ENCODE measurements at regions not wholly inside any gene's neighbourhood (a gene's known extent, or its start where the extent isn't known, plus 50 kb on each side); places are given as distances from the start of the nearest gene placed in this dataset.

- CTCF ChIA-PET: no interaction called here
- ATAC-seq (ENCODE audit: low read depth) (no peak), DNase-seq (no peak)
- WGBS, 2 experiments (ENCODE audit: extremely low coverage in 2 of 2, insufficient read length in 1 of 2): 100% methylated on average over 1 of the region's 7 CpGs; no CpG with 5 or more reads in 1 of the 2 experiments
- H3K9me3 ChIP-seq (ENCODE audit: control insufficient read depth, insufficient read depth, low read length): peaks cover 8% of the 10 kb centered on the region
- H3K36me3 ChIP-seq (ENCODE audit: control insufficient read depth, insufficient read depth, low read length): no peaks in the 10 kb centered on the region
- H3K4me1 ChIP-seq (ENCODE audit: control insufficient read depth, insufficient read depth, low read length): no peaks in the 10 kb centered on the region
- no peak overlapping the region for H3K18ac ChIP-seq (ENCODE audit: low read depth, low read length)
- H2BK5ac ChIP-seq (ENCODE audit: low read depth, low read length, poor library complexity, severe bottlenecking): no peak overlapping the region
- no peak overlapping the region for H3K4me3 ChIP-seq (ENCODE audit: insufficient read depth, low read depth, low read length)
- in situ Hi-C loops (cut with MboI; ENCODE audit: low sequenced_read_pairs) (no loop called here), intact Hi-C loops (cut with micrococcal nuclease) (no loop called here), dilution Hi-C loops (cut with HindIII; ENCODE audit: low sequenced_read_pairs, unreplicated experiment) (no loop called here)
- no peak overlapping the region for H3K23ac ChIP-seq (ENCODE audit: low read depth, low read length)
- no peak overlapping the region for H3K56ac ChIP-seq (ENCODE audit: extremely low read depth, insufficient read depth, low read length)
- no peaks in the 10 kb centered on the region for H4K20me1 ChIP-seq (ENCODE audit: insufficient read depth, low read length)
- no peaks in the 10 kb centered on the region for H3K79me1 ChIP-seq (ENCODE audit: low read depth in 1 of 2, low read length in 2 of 2)
- no peak overlapping the region for H3K4ac ChIP-seq (ENCODE audit: low read depth, low read length)
- TF ChIP-seq MXI1 (IDR thresholded peaks at IDR 0.05; ENCODE audit: borderline replicate concordance, low read depth, low read length) (no peak), CTCF (conservative IDR thresholded peaks at IDR 0.05; ENCODE audit: low read depth, low read length) (no peak), RCOR1 (IDR thresholded peaks at IDR 0.05; ENCODE audit: insufficient replicate concordance, low read length) (no peak), NFE2L2 (IDR thresholded peaks at IDR 0.05; ENCODE audit: low read depth, low read length) (no peak), MAZ (IDR thresholded peaks at IDR 0.05; ENCODE audit: borderline replicate concordance, low read depth, low read length) (no peak), FOS (IDR thresholded peaks at IDR 0.05; ENCODE audit: low read depth, low read length) (no peak), CEBPB (IDR thresholded peaks at IDR 0.05; ENCODE audit: low read depth, low read length) (no peak), MAFK (IDR thresholded peaks at IDR 0.05; ENCODE audit: low read depth, low read length) (no peak), POLR2A (IDR thresholded peaks at IDR 0.05; ENCODE audit: low read depth, low read length) (no peak), RAD21 (IDR thresholded peaks at IDR 0.05; ENCODE audit: low read length) (no peak), CHD1 (IDR thresholded peaks at IDR 0.05; ENCODE audit: low read depth, low read length) (no peak), BHLHE40 (IDR thresholded peaks at IDR 0.05; ENCODE audit: low read depth, low read length) (no peak), SMC3 (IDR thresholded peaks at IDR 0.05; ENCODE audit: low read depth, low read length) (no peak), RFX5 (IDR thresholded peaks at IDR 0.05; ENCODE audit: low read depth, low read length) (no peak)
- TF ChIP-seq, protein P1, sequence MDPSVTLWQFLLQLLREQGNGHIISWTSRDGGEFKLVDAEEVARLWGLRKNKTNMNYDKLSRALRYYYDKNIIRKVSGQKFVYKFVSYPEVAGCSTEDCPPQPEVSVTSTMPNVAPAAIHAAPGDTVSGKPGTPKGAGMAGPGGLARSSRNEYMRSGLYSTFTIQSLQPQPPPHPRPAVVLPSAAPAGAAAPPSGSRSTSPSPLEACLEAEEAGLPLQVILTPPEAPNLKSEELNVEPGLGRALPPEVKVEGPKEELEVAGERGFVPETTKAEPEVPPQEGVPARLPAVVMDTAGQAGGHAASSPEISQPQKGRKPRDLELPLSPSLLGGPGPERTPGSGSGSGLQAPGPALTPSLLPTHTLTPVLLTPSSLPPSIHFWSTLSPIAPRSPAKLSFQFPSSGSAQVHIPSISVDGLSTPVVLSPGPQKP (IDR thresholded peaks at IDR 0.05; ENCODE audit: borderline replicate concordance, low read depth, low read length): no peak
- TF ChIP-seq, protein P2, sequence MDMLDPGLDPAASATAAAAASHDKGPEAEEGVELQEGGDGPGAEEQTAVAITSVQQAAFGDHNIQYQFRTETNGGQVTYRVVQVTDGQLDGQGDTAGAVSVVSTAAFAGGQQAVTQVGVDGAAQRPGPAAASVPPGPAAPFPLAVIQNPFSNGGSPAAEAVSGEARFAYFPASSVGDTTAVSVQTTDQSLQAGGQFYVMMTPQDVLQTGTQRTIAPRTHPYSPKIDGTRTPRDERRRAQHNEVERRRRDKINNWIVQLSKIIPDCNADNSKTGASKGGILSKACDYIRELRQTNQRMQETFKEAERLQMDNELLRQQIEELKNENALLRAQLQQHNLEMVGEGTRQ (IDR thresholded peaks at IDR 0.05; ENCODE audit: low read depth, low read length): no peak
- H2BK20ac ChIP-seq (ENCODE audit: low read depth, low read length): no peak overlapping the region
- H3K9ac ChIP-seq (ENCODE audit: low read depth, low read length): no peak overlapping the region
- H3K27ac ChIP-seq (ENCODE audit: insufficient read depth, low read length): no peak overlapping the region
- no peak overlapping the region for H4K5ac ChIP-seq (ENCODE audit: low read depth, low read length)
- no peak overlapping the region for H4K8ac ChIP-seq (ENCODE audit: low read depth in 2 of 2, low read length in 2 of 2)
- no peak overlapping the region for H2BK120ac ChIP-seq (ENCODE audit: low read depth, low read length)
- H3K9me1 ChIP-seq (ENCODE audit: insufficient read depth, low read length): no peaks in the 10 kb centered on the region
- no peak overlapping the region for H2AFZ ChIP-seq (replicated peaks; ENCODE audit: low read length, poor library complexity)
- H2BK15ac ChIP-seq (ENCODE audit: low read depth, low read length): no peak overlapping the region
- BruUV-seq (replicated peaks): no TSS peak
- POLR2A ChIA-PET (ENCODE audit: unreplicated experiment): no interaction called here
- H2AK9ac ChIP-seq (replicated peaks; ENCODE audit: low read depth, low read length, poor library complexity): no peak overlapping the region
- H3K4me2 ChIP-seq (ENCODE audit: low read depth, low read length): no peak overlapping the region
- no peak overlapping the region for H3K14ac ChIP-seq (replicated peaks; ENCODE audit: low read depth, low read length)
- no peaks in the 10 kb centered on the region for H3K27me3 ChIP-seq (ENCODE audit: control insufficient read depth, insufficient read depth, low read length)
- no peak overlapping the region for H4K91ac ChIP-seq (ENCODE audit: insufficient read depth, low read depth, low read length)
- H2AK5ac ChIP-seq (ENCODE audit: low read depth, low read length): no peak overlapping the region
Observed at GRCh38 chr6:10215326-10216110, 199.4 kb downstream of the TFAP2A start.
